ENCODE measurements at regions not wholly inside any gene's neighbourhood (a gene's known extent, or its start where the extent isn't known, plus 50 kb on each side); places are given as distances from the start of the nearest gene placed in this dataset.

DNA sequence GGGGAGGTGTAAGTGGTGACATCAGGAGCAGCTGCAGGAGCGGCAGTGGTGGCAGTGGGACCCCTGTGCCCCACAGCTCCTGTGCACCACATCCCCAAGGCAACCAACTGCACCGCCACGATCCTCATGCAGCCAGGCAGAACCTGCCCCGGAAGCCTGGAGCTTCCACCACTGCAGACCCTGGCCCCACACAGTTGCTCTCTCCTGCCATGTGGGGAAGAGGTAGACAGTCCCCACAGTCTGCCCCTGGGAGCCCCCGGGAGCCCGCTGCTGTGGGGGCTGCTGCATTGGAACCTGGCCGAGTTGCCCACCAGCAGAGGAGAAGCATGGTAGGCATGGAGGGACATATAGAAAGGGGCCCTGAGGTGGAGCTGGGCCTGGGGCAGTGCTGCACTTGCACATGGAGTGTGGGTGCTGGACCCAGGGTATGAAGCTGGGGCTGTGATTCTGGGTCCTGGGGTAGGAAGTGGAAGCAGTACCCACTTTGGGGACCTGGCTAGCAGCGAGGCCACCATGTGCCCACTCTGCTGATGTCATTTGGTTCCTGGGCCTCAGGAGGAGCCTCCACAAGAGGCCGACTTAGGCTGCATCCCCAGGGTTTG is 623.3 kb upstream of the LRRTM4 start:
- H3K4me2 ChIP-seq: no peak overlapping the region
- ChIA-PET CTCF (no interaction called here), POLR2A (ENCODE audit: unreplicated experiment) (no interaction called here)
- no peak overlapping the region for H3K4me3 ChIP-seq
- no TSS peak for BruUV-seq (replicated peaks)
- no peaks in the 10 kb centered on the region for H3F3A ChIP-seq (ENCODE audit: insufficient read depth, low read depth)
- no peaks in the 10 kb centered on the region for H4K20me1 ChIP-seq (ENCODE audit: insufficient read depth)
- H3K27ac ChIP-seq: no peak overlapping the region
- no peak for TF ChIP-seq EZH2 (IDR thresholded peaks at IDR 0.05; ENCODE audit: low read depth)
- TF ChIP-seq, protein P1, sequence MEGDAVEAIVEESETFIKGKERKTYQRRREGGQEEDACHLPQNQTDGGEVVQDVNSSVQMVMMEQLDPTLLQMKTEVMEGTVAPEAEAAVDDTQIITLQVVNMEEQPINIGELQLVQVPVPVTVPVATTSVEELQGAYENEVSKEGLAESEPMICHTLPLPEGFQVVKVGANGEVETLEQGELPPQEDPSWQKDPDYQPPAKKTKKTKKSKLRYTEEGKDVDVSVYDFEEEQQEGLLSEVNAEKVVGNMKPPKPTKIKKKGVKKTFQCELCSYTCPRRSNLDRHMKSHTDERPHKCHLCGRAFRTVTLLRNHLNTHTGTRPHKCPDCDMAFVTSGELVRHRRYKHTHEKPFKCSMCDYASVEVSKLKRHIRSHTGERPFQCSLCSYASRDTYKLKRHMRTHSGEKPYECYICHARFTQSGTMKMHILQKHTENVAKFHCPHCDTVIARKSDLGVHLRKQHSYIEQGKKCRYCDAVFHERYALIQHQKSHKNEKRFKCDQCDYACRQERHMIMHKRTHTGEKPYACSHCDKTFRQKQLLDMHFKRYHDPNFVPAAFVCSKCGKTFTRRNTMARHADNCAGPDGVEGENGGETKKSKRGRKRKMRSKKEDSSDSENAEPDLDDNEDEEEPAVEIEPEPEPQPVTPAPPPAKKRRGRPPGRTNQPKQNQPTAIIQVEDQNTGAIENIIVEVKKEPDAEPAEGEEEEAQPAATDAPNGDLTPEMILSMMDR (conservative IDR thresholded peaks at IDR 0.05): no peak
- H3K9me3 ChIP-seq (ENCODE audit: insufficient read depth, low read depth): no peaks in the 10 kb centered on the region
- no peak for DNase-seq
- peaks cover 17% of the 10 kb centered on the region for H3K4me1 ChIP-seq (replicated peaks; ENCODE audit: insufficient read depth)
- H3K79me2 ChIP-seq (ENCODE audit: low read depth): no peaks in the 10 kb centered on the region
- no peak overlapping the region for H2AFZ ChIP-seq
- intact Hi-C loops (cut with micrococcal nuclease; ENCODE audit: unreplicated experiment): no loop called here
- no peaks in the 10 kb centered on the region for H3K36me3 ChIP-seq (ENCODE audit: low read depth)
- no peaks in the 10 kb centered on the region for H3K27me3 ChIP-seq (ENCODE audit: insufficient read depth, low read depth)
- no peaks in the 10 kb centered on the region for H3K9me2 ChIP-seq (ENCODE audit: insufficient read depth)

DNA sequence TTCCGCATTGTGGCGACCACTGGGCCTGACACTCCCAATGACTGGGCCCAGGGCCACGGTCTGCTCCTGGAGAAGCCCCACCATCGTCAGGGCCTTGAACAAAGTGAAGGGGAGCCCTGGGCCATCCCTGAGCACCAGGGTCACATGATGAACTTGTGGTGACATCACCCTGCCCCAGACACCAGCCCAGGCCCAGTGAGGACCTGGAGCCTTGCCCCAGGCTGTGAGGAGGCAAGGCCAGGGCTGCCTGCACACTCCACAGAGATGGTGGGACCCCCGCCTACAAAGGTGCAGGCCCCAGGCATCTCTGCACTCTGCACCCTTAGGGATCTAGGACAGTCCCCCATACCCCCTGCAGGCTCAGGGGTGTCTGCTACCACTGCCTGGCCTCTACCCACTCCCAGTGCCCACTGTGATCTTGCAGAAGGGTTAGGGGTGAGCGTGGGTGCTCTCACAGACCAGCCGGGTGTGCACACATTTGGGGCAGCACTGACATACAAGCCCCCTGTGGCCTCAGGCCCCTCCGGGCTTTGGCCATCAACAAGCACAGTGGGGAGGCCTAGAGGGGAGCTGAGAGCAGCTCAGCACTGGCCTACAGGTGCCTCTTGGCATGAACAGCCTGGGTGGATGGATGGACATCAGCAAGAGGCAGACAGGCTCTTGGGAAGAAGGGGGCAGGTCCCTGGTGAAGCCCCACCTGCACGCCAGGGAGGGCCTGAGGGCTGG is 624.0 kb upstream of the LRRTM4 start:
- CTCF ChIA-PET: no interaction called here
- Histone ChIP-seq H3K27me3 (ENCODE audit: insufficient read depth, low read depth) (no peaks in the 10 kb centered on the region), H3F3A (ENCODE audit: insufficient read depth, low read depth) (no peaks in the 10 kb centered on the region), H4K20me1 (ENCODE audit: insufficient read depth) (no peaks in the 10 kb centered on the region), H3K36me3 (ENCODE audit: low read depth) (no peaks in the 10 kb centered on the region), H2AFZ (no peak overlapping the region), H3K9me3 (ENCODE audit: insufficient read depth, low read depth) (no peaks in the 10 kb centered on the region), H3K4me3 (no peak overlapping the region), H3K79me2 (ENCODE audit: low read depth) (no peaks in the 10 kb centered on the region), H3K4me2 (no peak overlapping the region), H3K27ac (no peak overlapping the region), H3K9me2 (ENCODE audit: insufficient read depth) (no peaks in the 10 kb centered on the region), H3K4me1 (replicated peaks; ENCODE audit: insufficient read depth) (peaks cover 17% of the 10 kb centered on the region)
- intact Hi-C loops (cut with micrococcal nuclease; ENCODE audit: unreplicated experiment): no loop called here
- no peak for TF ChIP-seq EZH2 (IDR thresholded peaks at IDR 0.05; ENCODE audit: low read depth)
- TF ChIP-seq, protein P1 (conservative IDR thresholded peaks at IDR 0.05): no peak
- DNase-seq: no peak
- no TSS peak for BruUV-seq (replicated peaks)
- POLR2A ChIA-PET (ENCODE audit: unreplicated experiment): no interaction called here

DNA sequence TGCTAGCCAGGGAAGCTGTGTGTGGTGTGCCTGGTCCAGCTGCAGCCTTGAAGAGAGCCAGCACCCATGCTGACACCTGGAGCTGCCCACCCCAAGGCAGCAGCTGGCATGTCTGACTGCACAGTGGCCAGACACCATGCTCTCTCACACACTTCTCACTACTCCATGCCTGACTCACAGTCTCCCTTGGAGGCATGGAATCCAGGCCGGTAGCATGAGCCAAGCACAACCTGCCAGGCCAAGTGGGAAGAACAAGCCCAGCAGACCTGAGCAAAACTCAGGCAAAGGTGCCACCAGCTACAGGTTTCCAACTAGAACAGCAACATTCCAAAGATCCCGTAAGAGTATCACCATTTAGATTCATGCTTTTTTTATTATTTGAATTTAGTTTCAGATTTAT is 625.3 kb upstream of the LRRTM4 start:
- H3K4me3 ChIP-seq: 0 out of 2 replicates have a peak overlapping the region, but pooled peaks have one; percentile 8
- H3K9me3 ChIP-seq (ENCODE audit: insufficient read depth, low read depth): no peaks in the 10 kb centered on the region
- ChIA-PET POLR2A (ENCODE audit: unreplicated experiment) (no interaction called here), CTCF (no interaction called here)
- intact Hi-C loops (cut with micrococcal nuclease; ENCODE audit: unreplicated experiment): no loop called here
- peak overlapping the region; percentile 56 for H3K27ac ChIP-seq
- H3K4me2 ChIP-seq: peak overlapping the region; percentile 51; the same call in 1 of the 2 replicates
- TF ChIP-seq, protein P1 (conservative IDR thresholded peaks at IDR 0.05): no peak
- TF ChIP-seq EZH2 (IDR thresholded peaks at IDR 0.05; ENCODE audit: low read depth): no peak
- no peaks in the 10 kb centered on the region for H4K20me1 ChIP-seq (ENCODE audit: insufficient read depth)
- H3K9me2 ChIP-seq (ENCODE audit: insufficient read depth): no peaks in the 10 kb centered on the region
- no TSS peak for BruUV-seq (replicated peaks)
- H3K4me1 ChIP-seq (replicated peaks; ENCODE audit: insufficient read depth): peaks cover 17% of the 10 kb centered on the region
- no peak overlapping the region for H2AFZ ChIP-seq
- H3F3A ChIP-seq (ENCODE audit: insufficient read depth, low read depth): no peaks in the 10 kb centered on the region
- H3K27me3 ChIP-seq (ENCODE audit: insufficient read depth, low read depth): no peaks in the 10 kb centered on the region
- no peaks in the 10 kb centered on the region for H3K36me3 ChIP-seq (ENCODE audit: low read depth)
- DNase-seq: peak; percentile 69 to 82
- H3K79me2 ChIP-seq (ENCODE audit: low read depth): no peaks in the 10 kb centered on the region

Data from PC-9 (cell line).